Gastrocnemius medialis (tissue), 4 donors: ENCODE measurements at regions not wholly inside any gene's neighbourhood (a gene's known extent, or its start where the extent isn't known, plus 50 kb on each side); places are given as distances from the start of the nearest gene placed in this dataset.
"Not testable (repeated sequence)": the region's sequence is repeated elsewhere in the genome, so short reads cannot be mapped to it uniquely, and the experiment has no call there.

Experiments
- POLR2A ChIP-seq, 2 donors: fragments of 450-650 bp; IDR thresholded peaks; one replicate each; pipeline ENCODE4 v1.6.1; 2017; ENCODE audit warnings: antibody characterized with exemption in 2 of 2, mild to moderate bottlenecking in 2 of 2, moderate library complexity in 2 of 2
- TF ChIP-seq, protein P1 (sequence below), 5 experiments: fragments of 450-650 bp in 3 of 5; fragments of 200-600 bp in 2 of 5; sonication (generic) in 2 of 5; IDR thresholded peaks in 4 of 5; conservative IDR thresholded peaks in 1 of 5; 1 replicate in 4 of 5; 2 replicates in 1 of 5; pipeline ENCODE4 v1.5.1; 2016 to 2019; ENCODE audit warnings: antibody characterized with exemption in 5 of 5, mild to moderate bottlenecking in 3 of 5, moderate library complexity in 3 of 5

DNA sequence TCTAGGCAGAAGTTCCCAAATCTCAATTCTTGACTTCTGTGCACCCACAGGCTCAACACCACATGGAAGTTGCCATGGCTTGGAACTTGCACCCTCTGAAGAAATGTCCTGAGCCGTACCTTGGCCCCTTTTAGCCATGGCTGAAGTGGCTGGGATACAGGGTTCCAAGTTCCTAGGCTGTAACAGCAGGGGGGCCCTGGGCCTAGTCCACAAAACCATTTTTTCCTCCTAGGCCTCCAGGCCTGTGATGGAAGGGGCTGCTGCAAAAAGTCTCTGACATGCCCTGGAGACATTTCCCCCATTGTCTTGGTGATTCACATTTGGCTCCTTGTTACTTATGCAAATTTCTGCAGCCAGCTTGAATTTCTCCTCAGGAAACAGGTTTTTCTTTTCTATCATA is 122.4 kb upstream of the NECTIN3 start:
- not testable (repeated sequence) for TF ChIP-seq POLR2A (IDR thresholded peaks at IDR 0.05)
- TF ChIP-seq, protein P1, sequence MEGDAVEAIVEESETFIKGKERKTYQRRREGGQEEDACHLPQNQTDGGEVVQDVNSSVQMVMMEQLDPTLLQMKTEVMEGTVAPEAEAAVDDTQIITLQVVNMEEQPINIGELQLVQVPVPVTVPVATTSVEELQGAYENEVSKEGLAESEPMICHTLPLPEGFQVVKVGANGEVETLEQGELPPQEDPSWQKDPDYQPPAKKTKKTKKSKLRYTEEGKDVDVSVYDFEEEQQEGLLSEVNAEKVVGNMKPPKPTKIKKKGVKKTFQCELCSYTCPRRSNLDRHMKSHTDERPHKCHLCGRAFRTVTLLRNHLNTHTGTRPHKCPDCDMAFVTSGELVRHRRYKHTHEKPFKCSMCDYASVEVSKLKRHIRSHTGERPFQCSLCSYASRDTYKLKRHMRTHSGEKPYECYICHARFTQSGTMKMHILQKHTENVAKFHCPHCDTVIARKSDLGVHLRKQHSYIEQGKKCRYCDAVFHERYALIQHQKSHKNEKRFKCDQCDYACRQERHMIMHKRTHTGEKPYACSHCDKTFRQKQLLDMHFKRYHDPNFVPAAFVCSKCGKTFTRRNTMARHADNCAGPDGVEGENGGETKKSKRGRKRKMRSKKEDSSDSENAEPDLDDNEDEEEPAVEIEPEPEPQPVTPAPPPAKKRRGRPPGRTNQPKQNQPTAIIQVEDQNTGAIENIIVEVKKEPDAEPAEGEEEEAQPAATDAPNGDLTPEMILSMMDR (IDR thresholded peaks at IDR 0.05 in 4 of 5, conservative IDR thresholded peaks at IDR 0.05 in 1 of 5) = not testable (repeated sequence)
